ENCODE measurements at regions not wholly inside any gene's neighbourhood (a gene's known extent, or its start where the extent isn't known, plus 50 kb on each side); places are given as distances from the start of the nearest gene placed in this dataset.
"Not testable (repeated sequence)": the region's sequence is repeated elsewhere in the genome, so short reads cannot be mapped to it uniquely, and the experiment has no call there.

- no peak for DNase-seq (ENCODE audit: low spot score)
- ATAC-seq (ENCODE audit: low FRiP score) = no peak
- TF ChIP-seq, protein P1, sequence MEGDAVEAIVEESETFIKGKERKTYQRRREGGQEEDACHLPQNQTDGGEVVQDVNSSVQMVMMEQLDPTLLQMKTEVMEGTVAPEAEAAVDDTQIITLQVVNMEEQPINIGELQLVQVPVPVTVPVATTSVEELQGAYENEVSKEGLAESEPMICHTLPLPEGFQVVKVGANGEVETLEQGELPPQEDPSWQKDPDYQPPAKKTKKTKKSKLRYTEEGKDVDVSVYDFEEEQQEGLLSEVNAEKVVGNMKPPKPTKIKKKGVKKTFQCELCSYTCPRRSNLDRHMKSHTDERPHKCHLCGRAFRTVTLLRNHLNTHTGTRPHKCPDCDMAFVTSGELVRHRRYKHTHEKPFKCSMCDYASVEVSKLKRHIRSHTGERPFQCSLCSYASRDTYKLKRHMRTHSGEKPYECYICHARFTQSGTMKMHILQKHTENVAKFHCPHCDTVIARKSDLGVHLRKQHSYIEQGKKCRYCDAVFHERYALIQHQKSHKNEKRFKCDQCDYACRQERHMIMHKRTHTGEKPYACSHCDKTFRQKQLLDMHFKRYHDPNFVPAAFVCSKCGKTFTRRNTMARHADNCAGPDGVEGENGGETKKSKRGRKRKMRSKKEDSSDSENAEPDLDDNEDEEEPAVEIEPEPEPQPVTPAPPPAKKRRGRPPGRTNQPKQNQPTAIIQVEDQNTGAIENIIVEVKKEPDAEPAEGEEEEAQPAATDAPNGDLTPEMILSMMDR (IDR thresholded peaks at IDR 0.05) = no peak
Measured at GRCh38 chr11:29162491-29162890, 854.3 kb downstream of the KCNA4 start.

- DNase-seq (ENCODE audit: low spot score) (no peak), ATAC-seq (ENCODE audit: low FRiP score) (no peak)
- TF ChIP-seq, protein P1 (IDR thresholded peaks at IDR 0.05) = no peak
Measured at GRCh38 chr11:29161191-29161590, 855.6 kb downstream of the KCNA4 start.

DNA sequence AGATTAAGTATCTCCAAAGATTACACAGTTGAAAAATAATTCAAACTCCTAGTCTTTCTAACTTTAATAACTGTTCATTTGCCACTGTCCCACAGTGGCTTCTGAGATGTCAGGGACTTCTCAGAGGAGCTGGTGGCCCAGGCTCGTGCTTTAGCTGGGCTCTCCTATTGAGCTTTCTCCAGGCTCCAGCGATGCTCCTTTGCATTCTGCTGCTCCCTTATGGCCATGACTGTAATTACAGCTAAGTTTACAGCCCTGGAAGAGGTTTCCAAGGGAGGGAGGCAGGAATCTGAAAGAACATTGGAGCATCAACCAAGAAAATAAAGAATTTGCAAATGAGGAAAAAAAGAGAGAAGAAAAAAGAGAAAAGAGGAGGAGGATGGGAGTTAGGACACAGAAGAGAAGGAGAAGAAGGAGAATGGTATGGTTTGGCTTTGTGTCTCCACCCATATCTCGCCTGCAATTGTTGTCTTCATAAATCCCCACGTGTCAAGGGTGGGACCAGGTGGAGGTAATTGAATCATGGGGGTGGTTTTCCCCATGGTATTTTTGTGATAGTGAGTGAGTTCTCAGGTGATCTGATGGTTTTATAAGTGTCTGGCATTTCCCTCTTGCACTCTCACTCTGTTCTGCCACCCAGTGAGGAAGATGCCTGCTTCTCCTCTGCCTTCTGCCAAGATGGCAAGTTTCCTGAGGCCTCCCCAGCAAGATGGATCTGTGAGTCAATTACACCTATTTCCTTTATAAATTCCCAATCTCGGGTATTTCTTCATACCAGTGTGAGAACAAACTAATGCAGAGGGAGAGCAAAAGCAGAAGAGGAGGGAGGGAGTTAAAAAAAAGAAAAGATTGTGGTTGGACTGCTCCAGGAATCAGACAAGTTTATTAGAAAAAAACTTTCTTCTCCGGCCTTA, 857.0 kb downstream of the KCNA4 start:
- ATAC-seq (ENCODE audit: low FRiP score) = no peak
- TF ChIP-seq, protein P1 (IDR thresholded peaks at IDR 0.05) = no peak
- no peak for DNase-seq (ENCODE audit: low spot score)

DNA sequence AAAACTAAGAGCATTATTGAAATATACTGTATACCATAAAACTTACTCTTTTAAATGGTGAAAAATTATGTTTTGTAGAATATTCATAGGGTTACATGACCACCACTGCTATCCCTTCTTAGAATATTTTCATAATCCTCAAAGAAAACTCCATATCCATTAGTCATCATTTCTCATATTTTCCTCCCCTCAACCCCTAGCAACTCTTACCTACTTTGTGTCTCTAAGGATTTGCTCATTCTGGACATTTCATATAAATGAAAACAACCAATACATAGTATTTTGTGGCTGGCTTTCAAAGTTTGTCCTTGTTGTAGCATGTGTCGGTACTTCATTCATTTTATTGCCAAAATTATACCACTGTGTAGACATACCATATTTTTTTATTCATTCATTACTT, 863.8 kb downstream of the KCNA4 start:
- TF ChIP-seq, protein P1 (IDR thresholded peaks at IDR 0.05) = no peak
- no peak for DNase-seq (ENCODE audit: low spot score)
- ATAC-seq (ENCODE audit: low FRiP score) = no peak

DNA sequence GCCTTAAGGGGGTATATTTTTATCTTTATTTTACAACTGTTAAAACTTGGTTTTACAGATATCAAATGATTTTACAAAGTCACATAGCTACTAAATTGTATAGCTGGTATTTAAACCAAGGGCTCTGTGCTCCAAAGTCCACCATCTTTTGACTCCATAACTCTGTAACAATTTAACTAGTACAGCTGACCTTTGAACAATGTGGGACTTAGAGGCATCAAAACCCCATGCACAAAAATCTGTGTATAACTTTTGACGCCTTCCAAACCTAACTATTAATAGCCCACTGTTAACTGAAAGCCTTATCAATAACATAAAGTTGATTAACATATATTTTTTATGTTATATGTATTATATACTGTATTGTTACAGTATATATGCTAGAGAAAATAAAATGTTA, 874.3 kb downstream of the KCNA4 start:
- DNase-seq (ENCODE audit: low spot score); ATAC-seq (ENCODE audit: low FRiP score): not testable (repeated sequence)

GRCh38 chr11:29135504-29135903, 881.3 kb downstream of the KCNA4 start:
- DNase-seq (ENCODE audit: low spot score) (no peak), ATAC-seq (ENCODE audit: low FRiP score) (no peak)
- TF ChIP-seq, protein P1 (IDR thresholded peaks at IDR 0.05) = no peak

DNA sequence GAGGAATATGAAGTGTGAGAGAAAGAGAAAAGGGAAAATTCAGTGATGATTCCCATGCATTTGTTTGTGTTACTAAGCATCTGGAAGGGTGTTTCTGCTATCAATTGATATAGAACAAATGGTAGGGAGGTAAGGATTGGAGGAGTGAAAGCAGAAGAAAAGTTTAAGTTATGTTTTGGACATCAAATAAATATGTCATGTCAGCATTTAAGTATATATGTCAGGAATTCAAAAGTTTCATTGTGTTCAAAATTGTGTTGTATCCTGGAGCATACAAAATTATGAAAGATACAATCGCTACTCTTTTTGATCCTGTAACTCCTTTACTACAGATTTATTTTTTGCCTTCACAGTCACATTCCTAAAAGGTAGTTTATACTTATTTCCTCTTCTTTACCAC, 885.8 kb downstream of the KCNA4 start:
- no peak for ATAC-seq (ENCODE audit: low FRiP score)
- DNase-seq (ENCODE audit: low spot score) = no peak
- TF ChIP-seq, protein P1 (IDR thresholded peaks at IDR 0.05) = no peak

Measured in omental fat pad (tissue), 3 donors.